HL-60 (cell line): ENCODE measurements at regions not wholly inside any gene's neighbourhood (a gene's known extent, or its start where the extent isn't known, plus 50 kb on each side); places are given as distances from the start of the nearest gene placed in this dataset.

Experiments used
- DNase-seq, 2 experiments: peaks; one replicate each; pipeline ENCODE4 v3.0.0-alpha.2; 2010 to 2020; ENCODE audit warnings: low read depth in 1 of 2, low spot score in 1 of 2
- H3K27ac ChIP-seq: fragments of 250-450 bp; sonication (Bioruptor Pico); replicated peaks from 2 replicates; pipeline ENCODE4 v1.5.1; 2020; ENCODE audit warnings: mild to moderate bottlenecking, moderate library complexity
- H3K27me3 ChIP-seq: fragments of 250-450 bp; sonication (Bioruptor Pico); 2 replicates; pipeline ENCODE4 v1.5.1; 2021; ENCODE audit warnings: mild to moderate bottlenecking, moderate library complexity; ENCODE audit not compliant: insufficient read depth, poor library complexity, severe bottlenecking
- H3K4me3 ChIP-seq: replicated peaks from 2 replicates; pipeline ENCODE4 v1.5.1; 2011; ENCODE audit warnings: mild to moderate bottlenecking, control low read depth, low read length; ENCODE audit not compliant: insufficient read depth
- CTCF ChIP-seq: IDR thresholded peaks from one replicate; pipeline ENCODE4 v1.5.1; 2011; ENCODE audit warnings: low read length, control low read depth, inconsistent platforms; ENCODE audit not compliant: insufficient read depth
- GABPA ChIP-seq: IDR thresholded peaks from 2 replicates; pipeline ENCODE4 v1.6.1; 2012; ENCODE audit warnings: low read depth
- POLR2AphosphoS5 ChIP-seq: IDR thresholded peaks from 2 replicates; pipeline ENCODE4 v1.6.1; 2012; ENCODE audit warnings: low read depth
- SPI1 ChIP-seq: IDR thresholded peaks from 2 replicates; pipeline ENCODE4 v1.6.1; 2012; ENCODE audit warnings: low read depth, mild to moderate bottlenecking, borderline replicate concordance
- TF ChIP-seq, protein P1 (sequence below): IDR thresholded peaks from 2 replicates; pipeline ENCODE4 v1.6.1; 2012; ENCODE audit warnings: low read depth; ENCODE audit not compliant: insufficient replicate concordance

DNA sequence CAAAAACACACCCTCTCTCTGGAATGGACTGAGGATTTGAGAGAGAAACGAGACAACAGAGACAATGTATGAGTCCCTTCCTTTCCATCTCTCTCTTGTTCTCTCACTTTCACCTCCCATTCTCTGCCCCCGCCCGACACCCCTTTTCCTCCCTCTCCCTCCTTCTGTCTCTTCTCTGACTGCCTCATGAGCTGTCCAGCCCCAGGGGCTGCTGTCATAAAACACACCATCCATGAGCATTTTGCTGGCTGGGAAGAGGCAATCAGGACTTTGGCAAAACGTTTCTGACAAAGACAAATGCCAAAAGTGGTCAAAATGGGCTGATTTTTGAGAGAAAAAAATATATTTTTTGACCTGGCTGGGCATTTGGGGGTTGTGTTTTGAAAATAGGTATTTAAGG lies 377.2 kb downstream of the EN1 start:
- TF ChIP-seq SPI1 (no peak), CTCF (no peak)
- TF ChIP-seq, protein P1, sequence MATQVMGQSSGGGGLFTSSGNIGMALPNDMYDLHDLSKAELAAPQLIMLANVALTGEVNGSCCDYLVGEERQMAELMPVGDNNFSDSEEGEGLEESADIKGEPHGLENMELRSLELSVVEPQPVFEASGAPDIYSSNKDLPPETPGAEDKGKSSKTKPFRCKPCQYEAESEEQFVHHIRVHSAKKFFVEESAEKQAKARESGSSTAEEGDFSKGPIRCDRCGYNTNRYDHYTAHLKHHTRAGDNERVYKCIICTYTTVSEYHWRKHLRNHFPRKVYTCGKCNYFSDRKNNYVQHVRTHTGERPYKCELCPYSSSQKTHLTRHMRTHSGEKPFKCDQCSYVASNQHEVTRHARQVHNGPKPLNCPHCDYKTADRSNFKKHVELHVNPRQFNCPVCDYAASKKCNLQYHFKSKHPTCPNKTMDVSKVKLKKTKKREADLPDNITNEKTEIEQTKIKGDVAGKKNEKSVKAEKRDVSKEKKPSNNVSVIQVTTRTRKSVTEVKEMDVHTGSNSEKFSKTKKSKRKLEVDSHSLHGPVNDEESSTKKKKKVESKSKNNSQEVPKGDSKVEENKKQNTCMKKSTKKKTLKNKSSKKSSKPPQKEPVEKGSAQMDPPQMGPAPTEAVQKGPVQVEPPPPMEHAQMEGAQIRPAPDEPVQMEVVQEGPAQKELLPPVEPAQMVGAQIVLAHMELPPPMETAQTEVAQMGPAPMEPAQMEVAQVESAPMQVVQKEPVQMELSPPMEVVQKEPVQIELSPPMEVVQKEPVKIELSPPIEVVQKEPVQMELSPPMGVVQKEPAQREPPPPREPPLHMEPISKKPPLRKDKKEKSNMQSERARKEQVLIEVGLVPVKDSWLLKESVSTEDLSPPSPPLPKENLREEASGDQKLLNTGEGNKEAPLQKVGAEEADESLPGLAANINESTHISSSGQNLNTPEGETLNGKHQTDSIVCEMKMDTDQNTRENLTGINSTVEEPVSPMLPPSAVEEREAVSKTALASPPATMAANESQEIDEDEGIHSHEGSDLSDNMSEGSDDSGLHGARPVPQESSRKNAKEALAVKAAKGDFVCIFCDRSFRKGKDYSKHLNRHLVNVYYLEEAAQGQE = no peak
- Histone ChIP-seq H3K27me3 (peaks cover 12% of the 10 kb centered on the region), H3K4me3 (no peak overlapping the region), H3K27ac (no peak overlapping the region)
- no peak for DNase-seq

DNA sequence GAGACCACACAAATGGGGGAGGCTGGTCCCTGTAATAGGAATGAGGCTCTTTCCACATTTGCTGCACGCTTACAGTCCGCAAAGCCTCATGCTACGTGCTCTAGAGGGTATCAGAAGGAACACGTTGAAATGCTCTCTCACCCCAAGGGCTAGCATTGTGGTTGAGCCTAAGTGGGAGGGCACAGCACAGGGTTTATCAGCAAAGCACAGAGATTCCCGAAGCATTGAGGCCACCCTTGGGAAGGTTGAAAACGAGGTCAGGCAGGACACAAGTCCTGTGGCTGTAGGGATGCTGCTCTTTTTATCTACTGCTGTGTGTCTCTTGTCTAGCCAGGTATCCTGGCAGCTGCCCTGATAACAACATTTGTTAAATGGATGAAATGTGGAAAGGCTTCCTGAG lies 378.3 kb downstream of the EN1 start:
- TF ChIP-seq SPI1 = no peak
- TF ChIP-seq, protein P1 = no peak
- Histone ChIP-seq H3K4me3 (no peak overlapping the region), H3K27ac (no peak overlapping the region), H3K27me3 (peaks cover 8% of the 10 kb centered on the region)
- DNase-seq = no peak

DNA sequence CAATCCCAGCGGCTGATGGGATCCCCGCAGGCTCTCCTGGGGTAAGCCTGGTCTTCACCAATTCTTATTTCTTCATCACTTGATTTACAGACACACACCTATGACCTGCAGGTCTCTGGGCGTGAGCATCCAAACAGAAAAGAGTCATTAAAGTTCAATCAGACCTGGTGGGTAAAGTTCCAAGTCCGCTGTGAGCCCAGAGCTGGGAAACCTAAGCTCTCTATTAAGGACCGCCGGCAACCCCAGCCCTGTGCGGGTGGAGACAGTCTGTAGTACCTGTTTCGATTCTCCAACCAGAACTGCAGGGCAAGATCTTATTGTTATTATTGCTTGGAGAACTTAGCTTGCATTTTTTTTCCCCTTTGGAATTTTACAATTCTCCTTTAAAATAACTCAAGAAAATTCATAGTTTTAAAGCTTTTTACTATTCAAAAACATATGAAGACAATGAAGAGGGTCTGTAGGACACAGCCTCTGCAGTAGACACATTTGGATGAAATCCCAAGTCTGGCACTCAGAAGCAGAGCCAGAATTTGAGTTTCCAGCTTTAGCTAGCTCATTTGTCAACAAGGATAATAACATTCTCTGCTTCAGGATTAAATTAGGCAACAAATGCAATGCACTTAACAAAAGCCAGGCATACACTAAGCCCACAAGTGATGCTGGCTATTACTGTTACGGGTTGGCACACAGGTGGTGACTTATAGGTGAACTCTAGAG lies 376.4 kb downstream of the INSIG2 start:
- no peak for DNase-seq
- H3K27ac ChIP-seq = no peak overlapping the region
- TF ChIP-seq SPI1 (no peak), GABPA (no peak), POLR2AphosphoS5 (no peak), CTCF (no peak)
- TF ChIP-seq, protein P1 = no peak
- peaks cover 3% of the 10 kb centered on the region for H3K27me3 ChIP-seq
- no peak overlapping the region for H3K4me3 ChIP-seq
